SJCRH30 (cell line): ENCODE measurements at regions not wholly inside any gene's neighbourhood (a gene's known extent, or its start where the extent isn't known, plus 50 kb on each side); places are given as distances from the start of the nearest gene placed in this dataset.
"Not testable (repeated sequence)": the region's sequence is repeated elsewhere in the genome, so short reads cannot be mapped to it uniquely, and the experiment has no call there.

Experiments
- DNase-seq, 2 experiments: peaks; one replicate each; pipeline ENCODE4 v3.0.0-alpha.2; 2015 to 2020
- H3K27ac ChIP-seq: fragments of 250-450 bp; sonication (Bioruptor Pico); 2 replicates; pipeline ENCODE4 v1.5.1; 2020; ENCODE audit warnings: mild to moderate bottlenecking, moderate library complexity
- H3K27me3 ChIP-seq: fragments of 250-450 bp; sonication (Bioruptor Pico); 2 replicates; pipeline ENCODE4 v1.5.1; 2020; ENCODE audit warnings: mild to moderate bottlenecking, moderate library complexity
- H3K36me3 ChIP-seq: fragments of 250-450 bp; sonication (Bioruptor Pico); 2 replicates; pipeline ENCODE4 v1.5.1; 2020; ENCODE audit warnings: mild to moderate bottlenecking, moderate library complexity
- H3K4me1 ChIP-seq: fragments of 250-450 bp; sonication (Bioruptor Pico); 2 replicates; pipeline ENCODE4 v1.5.1; 2020; ENCODE audit warnings: mild to moderate bottlenecking, moderate library complexity
- H3K4me3 ChIP-seq: fragments of 250-450 bp; sonication (Bioruptor Pico); 2 replicates; pipeline ENCODE4 v1.5.1; 2020; ENCODE audit warnings: mild to moderate bottlenecking, moderate library complexity
- H3K9me3 ChIP-seq: fragments of 250-450 bp; sonication (Bioruptor Pico); replicated peaks from 2 replicates; pipeline ENCODE4 v1.5.1; 2020; ENCODE audit warnings: mild to moderate bottlenecking, moderate library complexity

DNA sequence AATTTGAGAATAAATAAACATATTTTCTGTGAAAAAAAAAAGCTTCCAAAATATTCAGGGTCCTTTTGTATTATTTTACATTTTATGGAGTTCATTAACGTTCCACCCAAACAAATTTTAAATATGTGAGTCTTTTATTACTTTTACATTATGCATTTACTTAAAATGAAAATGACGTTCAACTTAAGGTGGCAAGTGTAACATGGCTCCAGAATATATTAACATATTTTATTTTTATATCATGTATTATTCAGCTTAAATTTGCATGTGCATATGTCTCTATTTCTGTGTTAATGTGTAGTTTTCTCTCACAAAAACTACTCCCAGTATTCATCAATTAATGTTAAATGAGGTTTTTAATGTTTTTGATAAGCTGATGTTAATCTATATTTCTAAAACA is 243.6 kb upstream of the CNTN3 start:
- Histone ChIP-seq H3K9me3 (no peaks in the 10 kb centered on the region), H3K36me3 (no peaks in the 10 kb centered on the region), H3K4me3 (no peak overlapping the region), H3K27ac (no peak overlapping the region), H3K27me3 (no peaks in the 10 kb centered on the region), H3K4me1 (no peaks in the 10 kb centered on the region)
- no peak for DNase-seq

DNA sequence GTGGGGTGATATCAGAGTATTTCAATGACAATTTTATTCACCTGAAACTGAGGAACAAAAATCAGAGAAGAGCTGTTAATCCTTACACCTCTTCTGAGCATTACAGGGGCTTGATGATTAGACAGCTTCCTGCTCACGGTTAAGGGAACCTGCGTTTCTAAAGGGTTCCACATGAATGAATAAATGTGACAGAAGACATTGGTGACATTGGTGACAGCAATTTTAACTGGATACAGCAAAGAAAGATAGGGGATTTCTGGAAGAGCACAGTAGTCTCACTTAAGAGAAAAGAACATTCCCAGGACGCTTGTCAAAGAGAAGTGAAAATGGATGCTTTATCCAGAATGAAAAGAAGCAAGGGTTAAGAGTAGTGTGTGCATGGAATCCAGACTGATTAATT is 235.9 kb upstream of the CNTN3 start:
- Histone ChIP-seq H3K4me3 (no peak overlapping the region), H3K36me3 (no peaks in the 10 kb centered on the region), H3K27me3 (no peaks in the 10 kb centered on the region), H3K27ac (no peak overlapping the region), H3K4me1 (no peaks in the 10 kb centered on the region), H3K9me3 (no peaks in the 10 kb centered on the region)
- DNase-seq, result no peak

DNA sequence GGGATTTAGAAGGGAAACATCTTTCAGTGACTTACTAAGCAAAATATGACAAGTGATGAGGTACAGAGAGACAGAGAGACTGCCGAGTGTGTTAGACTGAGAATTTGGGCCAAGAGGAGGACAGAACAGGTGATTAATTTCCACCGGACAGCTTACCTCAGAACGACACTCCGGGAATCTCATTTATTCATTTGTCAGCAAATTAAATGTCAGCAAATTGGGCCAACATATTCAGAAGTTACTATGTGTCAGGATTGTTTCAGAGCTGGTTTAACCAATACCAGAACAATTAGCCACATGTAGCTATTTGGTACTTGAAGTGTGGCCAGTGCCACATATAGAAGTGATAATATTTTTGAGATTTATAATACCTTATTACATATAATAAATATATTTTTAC is 232.6 kb upstream of the CNTN3 start:
- no peaks in the 10 kb centered on the region for H3K36me3 ChIP-seq
- no peak overlapping the region for H3K4me3 ChIP-seq
- H3K27ac ChIP-seq, result no peak overlapping the region
- DNase-seq, result no peak
- no peaks in the 10 kb centered on the region for H3K4me1 ChIP-seq
- H3K27me3 ChIP-seq, result no peaks in the 10 kb centered on the region
- no peaks in the 10 kb centered on the region for H3K9me3 ChIP-seq

DNA sequence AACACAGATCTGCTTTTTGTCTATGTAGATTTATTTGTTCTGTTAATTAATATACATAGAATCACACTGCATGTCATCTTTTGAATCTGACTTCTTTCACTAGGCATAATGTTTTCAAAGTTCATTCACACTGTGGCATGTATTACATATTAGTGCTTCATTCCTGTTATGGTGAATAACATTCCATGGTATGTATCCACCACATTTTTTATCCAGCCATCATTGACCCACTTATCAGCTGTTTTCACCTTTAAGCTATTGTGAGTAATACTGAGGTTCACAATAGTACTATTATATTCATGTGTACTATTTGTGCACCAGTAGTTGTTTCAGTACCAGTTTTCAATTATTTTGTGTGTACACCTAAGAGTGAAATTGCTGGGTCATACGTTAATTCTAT is 230.6 kb upstream of the CNTN3 start:
- Histone ChIP-seq H3K36me3 (no peaks in the 10 kb centered on the region), H3K4me3 (no peak overlapping the region), H3K27me3 (no peaks in the 10 kb centered on the region), H3K27ac (no peak overlapping the region), H3K4me1 (peaks cover 4% of the 10 kb centered on the region; the same call in 1 of the 2 replicates), H3K9me3 (no peaks in the 10 kb centered on the region)
- no peak for DNase-seq

DNA sequence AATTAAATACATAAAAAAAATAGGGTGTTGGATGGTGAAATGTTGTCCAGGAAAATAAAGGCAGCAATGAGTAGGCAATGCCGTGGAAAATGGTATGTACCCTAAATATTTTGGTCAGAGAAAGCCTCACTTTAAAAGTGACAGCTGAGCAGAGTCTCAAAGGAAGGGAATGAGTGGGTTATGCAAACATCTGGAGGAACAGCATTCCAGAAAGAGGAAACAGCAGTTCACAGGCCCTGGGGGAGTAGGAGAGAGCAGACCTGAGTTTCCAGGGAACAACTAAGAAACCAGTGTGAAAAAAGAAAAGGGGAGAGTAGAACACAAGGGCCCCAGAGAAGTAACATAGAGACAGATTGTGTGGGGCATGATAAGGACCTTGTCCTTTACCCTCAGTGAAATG is 230.0 kb upstream of the CNTN3 start:
- no peaks in the 10 kb centered on the region for H3K36me3 ChIP-seq
- no peak for DNase-seq
- H3K27me3 ChIP-seq, result no peaks in the 10 kb centered on the region
- H3K4me3 ChIP-seq, result no peak overlapping the region
- H3K4me1 ChIP-seq, result peaks cover 9% of the 10 kb centered on the region
- H3K27ac ChIP-seq, result no peak overlapping the region
- H3K9me3 ChIP-seq, result no peaks in the 10 kb centered on the region

DNA sequence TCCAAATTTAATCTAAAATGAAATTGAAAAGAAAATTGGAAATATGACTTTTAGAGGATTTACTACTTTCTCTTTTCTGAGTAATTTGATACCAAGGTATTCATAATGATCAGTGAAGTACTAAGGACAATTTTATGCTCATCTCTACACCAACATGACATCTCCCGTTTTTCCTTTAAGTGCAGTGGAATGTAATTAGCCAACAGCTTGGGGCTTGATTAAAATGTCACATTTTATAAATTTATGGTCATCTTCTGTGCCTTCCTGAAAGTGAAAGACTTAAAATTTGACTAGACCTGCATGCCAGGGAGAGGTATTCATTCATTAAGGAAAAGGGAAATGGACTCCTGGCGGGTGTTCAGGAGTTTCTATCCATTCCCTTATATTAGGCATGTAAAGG is 228.2 kb upstream of the CNTN3 start:
- H3K9me3 ChIP-seq, result no peaks in the 10 kb centered on the region
- H3K4me3 ChIP-seq, result no peak overlapping the region
- no peaks in the 10 kb centered on the region for H3K27me3 ChIP-seq
- no peak overlapping the region for H3K27ac ChIP-seq
- no peak for DNase-seq
- no peaks in the 10 kb centered on the region for H3K36me3 ChIP-seq
- H3K4me1 ChIP-seq, result peaks cover 25% of the 10 kb centered on the region

DNA sequence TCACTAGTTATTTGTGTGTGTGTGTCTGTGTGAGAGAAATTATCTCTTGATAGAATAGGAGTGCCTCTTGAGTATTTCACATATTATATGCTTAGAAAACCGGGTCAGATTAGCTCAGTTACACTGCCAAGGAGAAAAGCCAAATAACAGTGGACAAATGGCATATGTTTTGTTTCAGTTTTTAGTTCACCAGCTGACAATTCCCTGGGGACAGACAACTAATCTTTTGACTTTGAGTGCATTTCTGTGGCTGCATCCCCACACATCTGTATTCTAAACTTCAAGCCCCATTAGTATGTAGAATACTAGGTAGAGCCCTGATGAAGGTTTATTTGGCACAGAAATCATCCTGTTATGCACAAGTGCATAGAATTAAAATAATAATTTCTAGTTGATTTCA is 227.7 kb upstream of the CNTN3 start:
- H3K4me1 ChIP-seq, result peaks cover 29% of the 10 kb centered on the region
- no peak overlapping the region for H3K4me3 ChIP-seq
- DNase-seq, result peak in 1 of 2 experiments; percentile 41
- H3K27ac ChIP-seq, result no peak overlapping the region
- H3K9me3 ChIP-seq, result no peaks in the 10 kb centered on the region
- no peaks in the 10 kb centered on the region for H3K36me3 ChIP-seq
- H3K27me3 ChIP-seq, result no peaks in the 10 kb centered on the region

DNA sequence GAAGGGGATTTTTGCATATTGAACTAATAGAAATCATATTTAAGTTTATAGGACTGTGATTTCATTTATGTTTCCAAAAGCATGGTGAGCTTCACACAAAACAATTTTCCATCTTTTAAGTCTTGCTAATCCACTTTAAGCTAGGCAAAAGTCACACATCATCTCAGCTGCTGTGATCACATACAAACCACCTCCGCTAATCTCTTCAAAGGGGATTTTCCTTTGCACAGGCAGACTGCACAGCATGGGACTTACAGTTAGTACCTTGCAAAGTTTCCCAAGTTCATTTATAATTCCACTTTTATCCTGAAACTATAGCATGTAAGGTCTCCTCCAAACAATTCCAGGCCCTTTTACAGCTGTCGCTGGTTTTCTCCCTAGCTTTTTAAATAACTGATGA is 225.1 kb upstream of the CNTN3 start:
- H3K36me3 ChIP-seq, result no peaks in the 10 kb centered on the region
- H3K4me1 ChIP-seq, result peaks cover 46% of the 10 kb centered on the region

DNA sequence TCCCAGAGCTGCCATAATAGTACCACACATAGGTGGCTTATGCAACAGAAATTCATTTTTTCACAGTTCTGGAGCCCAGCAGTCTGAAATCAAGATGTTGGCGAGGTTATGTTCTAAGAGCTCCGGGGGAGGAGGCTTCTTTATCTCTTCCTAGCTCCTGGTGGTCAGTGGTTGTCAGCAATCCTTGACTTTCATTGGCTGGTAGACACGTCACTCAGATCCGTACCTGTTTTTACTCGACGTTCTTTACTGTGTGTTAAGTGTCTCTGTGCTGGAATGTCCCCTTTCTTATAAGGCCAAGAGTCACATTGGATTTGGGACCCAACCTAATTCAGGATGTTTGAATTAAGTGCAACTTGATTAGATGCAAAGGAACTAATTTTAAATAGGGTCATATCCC is 218.5 kb upstream of the CNTN3 start:
- no peak for DNase-seq
- Histone ChIP-seq H3K27ac (no peak overlapping the region), H3K36me3 (no peaks in the 10 kb centered on the region)

More for the DNA sequence above, 225.1 kb upstream of the CNTN3 start:
- Histone ChIP-seq H3K4me3 (no peak overlapping the region), H3K27ac (no peak overlapping the region), H3K27me3 (no peaks in the 10 kb centered on the region), H3K9me3 (no peaks in the 10 kb centered on the region)
- peak; percentile 9 to 64 for DNase-seq

DNA sequence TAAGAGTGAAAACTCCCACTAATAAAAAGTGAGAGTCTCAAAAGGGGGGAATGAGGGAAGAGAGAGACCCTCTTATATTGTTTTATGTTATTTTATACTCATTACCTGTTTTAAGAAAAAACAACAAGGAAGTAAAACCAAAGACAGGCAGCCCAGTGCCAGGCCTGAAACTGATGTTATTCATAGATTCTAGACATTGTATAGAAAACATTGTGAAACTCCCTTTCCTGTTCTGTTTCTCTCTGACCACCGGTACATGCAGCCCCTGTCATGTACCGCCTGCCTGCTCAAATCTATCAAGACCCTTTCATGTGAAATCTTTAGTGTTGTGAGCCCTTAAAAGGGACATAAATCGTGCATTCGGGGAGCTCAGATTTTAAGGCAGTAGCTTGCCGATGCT is 216.4 kb upstream of the CNTN3 start:
- not testable (repeated sequence) for H3K27ac ChIP-seq, H3K9me3 ChIP-seq, H3K4me1 ChIP-seq, H3K4me3 ChIP-seq, DNase-seq, H3K27me3 ChIP-seq, H3K36me3 ChIP-seq

More for the DNA sequence above, 218.5 kb upstream of the CNTN3 start:
- Histone ChIP-seq H3K27me3 (no peaks in the 10 kb centered on the region), H3K4me3 (no peak overlapping the region), H3K4me1 (peaks cover 23% of the 10 kb centered on the region), H3K9me3 (no peaks in the 10 kb centered on the region)

DNA sequence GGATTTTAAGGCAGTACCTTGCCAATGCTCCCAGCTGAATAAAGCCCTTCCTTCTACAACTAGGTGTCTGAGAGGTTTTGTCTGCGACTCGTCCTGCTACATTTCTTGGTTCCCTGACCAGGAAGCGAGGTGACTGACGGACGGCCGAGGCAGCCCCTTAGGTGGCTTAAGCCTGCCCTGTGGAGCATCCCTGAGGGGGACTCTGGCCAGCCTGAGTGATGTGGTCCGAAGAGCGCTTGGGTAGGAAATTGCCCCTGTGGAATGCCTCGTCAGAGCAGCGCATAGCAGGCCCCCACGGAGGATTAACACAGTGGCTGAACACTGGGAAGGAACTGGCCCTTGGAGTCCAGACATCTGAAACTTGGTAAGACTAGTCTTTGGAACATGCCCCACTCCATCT is 210.9 kb upstream of the CNTN3 start:
- H3K4me3 ChIP-seq, result not testable (repeated sequence)

DNA sequence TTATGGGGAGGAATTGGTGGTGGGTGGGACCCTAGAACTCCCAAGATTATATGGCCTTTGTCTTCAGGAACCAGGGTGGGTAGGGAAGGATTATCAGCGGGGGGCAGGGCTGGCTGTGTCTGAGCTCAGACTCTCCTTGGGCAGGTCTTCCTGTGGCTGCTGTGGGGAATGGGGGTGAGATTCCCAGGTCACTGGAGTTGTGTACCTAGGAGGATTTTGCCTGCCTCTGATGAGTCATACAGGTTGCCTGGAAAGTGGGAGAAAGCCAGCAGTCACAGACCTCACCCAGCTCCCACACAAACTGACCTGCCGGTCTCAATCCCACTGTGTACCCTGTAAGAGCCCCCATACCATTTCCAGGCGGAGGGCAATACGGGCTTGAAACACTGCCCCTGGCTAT is 209.9 kb upstream of the CNTN3 start:
- no peak for DNase-seq
- H3K36me3 ChIP-seq, result no peaks in the 10 kb centered on the region
- H3K4me1 ChIP-seq, result no peaks in the 10 kb centered on the region
- no peak overlapping the region for H3K4me3 ChIP-seq
- H3K9me3 ChIP-seq, result no peaks in the 10 kb centered on the region
- no peaks in the 10 kb centered on the region for H3K27me3 ChIP-seq
- H3K27ac ChIP-seq, result no peak overlapping the region

More for the DNA sequence above, 210.9 kb upstream of the CNTN3 start:
- not testable (repeated sequence) for H3K27ac ChIP-seq, DNase-seq, H3K4me1 ChIP-seq, H3K27me3 ChIP-seq, H3K36me3 ChIP-seq, H3K9me3 ChIP-seq

DNA sequence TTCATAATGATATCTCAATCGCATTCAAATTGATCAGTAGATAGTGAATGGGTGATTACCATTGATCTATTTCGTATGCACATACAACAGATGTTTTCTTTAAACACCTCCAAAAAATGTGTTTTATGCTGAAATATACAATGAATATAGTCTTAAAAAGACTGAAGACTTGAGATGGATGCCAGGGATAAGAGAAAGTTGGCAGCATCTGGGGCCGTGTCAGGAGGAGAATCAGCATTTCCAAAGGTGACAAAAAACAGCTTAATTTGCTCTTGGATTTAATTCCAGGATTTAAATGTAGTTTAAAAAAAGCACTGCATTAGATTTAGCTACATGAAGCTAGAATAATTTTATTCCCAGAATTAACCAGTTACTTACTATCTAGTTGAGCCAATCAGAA is 199.7 kb upstream of the CNTN3 start:
- Histone ChIP-seq H3K27me3 (no peaks in the 10 kb centered on the region), H3K27ac (no peak overlapping the region), H3K36me3 (no peaks in the 10 kb centered on the region), H3K4me3 (no peak overlapping the region), H3K9me3 (no peaks in the 10 kb centered on the region), H3K4me1 (no peaks in the 10 kb centered on the region)
- no peak for DNase-seq

DNA sequence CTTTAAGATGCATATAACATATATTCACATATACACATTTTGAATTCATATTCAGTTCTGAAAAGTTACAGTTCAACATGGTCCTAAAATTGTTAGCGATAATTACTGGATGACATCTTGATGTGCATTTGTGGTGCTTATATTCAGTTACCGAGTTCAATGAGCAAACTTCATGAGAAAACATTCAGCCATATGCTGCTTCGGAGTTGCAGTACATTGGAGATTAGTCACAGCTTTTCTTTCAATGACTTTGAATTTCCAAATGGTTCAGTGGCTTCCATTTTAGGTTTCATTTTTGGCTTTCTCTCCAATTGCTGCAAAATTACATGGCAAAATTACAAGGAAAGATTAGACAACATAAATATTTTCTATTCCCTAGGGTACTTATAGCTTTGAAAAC is 198.3 kb upstream of the CNTN3 start:
- no peak for DNase-seq
- no peaks in the 10 kb centered on the region for H3K4me1 ChIP-seq
- no peak overlapping the region for H3K4me3 ChIP-seq
- no peaks in the 10 kb centered on the region for H3K36me3 ChIP-seq
- H3K9me3 ChIP-seq, result no peaks in the 10 kb centered on the region
- no peaks in the 10 kb centered on the region for H3K27me3 ChIP-seq
- H3K27ac ChIP-seq, result no peak overlapping the region

DNA sequence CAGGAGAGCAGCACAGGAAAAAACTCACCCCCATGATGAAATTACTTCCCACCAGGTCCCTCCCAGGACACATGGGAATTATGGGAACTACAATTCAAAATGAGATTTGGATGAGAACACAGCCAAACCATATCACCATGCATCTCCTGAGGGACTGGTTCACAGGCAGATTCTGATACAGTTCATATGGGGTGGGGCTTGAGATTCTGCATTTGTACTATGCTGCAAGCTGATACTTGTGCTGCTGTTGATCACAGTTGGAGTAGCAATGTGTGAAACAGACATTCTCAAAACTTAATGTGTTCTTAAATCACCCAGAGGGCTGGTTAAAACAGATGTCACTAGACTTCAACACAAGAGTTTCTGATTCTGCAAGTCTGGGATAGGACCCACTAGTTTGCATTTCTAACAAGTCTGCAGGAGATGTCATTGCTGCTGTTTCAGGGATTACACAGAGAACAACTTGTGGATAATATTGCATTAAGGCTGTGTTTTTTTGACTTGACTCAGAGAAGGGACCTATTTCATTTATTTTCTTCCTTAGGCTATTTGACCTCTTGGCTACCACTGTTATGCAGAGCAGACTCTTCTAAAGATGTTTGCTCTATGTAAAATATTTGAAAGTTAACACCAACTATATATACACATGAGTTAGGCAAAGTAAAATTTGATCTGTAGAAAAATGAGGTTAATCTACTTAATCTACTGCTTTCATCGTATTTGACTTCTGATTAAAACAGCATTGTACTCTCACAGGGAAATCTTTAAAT is 194.2 kb upstream of the CNTN3 start:
- Histone ChIP-seq H3K27me3 (no peaks in the 10 kb centered on the region), H3K4me1 (no peaks in the 10 kb centered on the region), H3K9me3 (no peaks in the 10 kb centered on the region), H3K27ac (no peak overlapping the region), H3K4me3 (no peak overlapping the region), H3K36me3 (no peaks in the 10 kb centered on the region)
- no peak for DNase-seq

DNA sequence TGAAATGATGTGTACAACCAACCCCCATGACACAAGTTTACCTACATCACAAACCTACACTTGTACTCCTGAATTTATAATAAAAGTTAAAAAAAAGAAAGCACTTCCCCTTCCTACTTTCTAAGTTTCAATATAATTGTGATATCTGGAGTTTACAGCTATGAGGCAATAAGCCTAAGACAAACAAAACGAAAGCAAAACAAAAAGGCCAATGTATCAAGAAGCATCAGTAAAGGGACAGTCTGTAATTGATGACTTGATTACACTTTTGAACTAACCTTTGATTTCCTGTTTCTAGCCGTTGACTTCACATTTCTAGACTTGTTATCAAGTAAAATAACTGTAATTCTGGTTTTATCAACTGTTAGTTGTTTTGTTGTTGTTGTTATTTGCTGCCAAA is 187.5 kb upstream of the CNTN3 start:
- Histone ChIP-seq H3K27me3 (no peaks in the 10 kb centered on the region), H3K9me3 (no peaks in the 10 kb centered on the region), H3K36me3 (no peaks in the 10 kb centered on the region), H3K4me3 (no peak overlapping the region), H3K27ac (no peak overlapping the region), H3K4me1 (no peaks in the 10 kb centered on the region)
- no peak for DNase-seq
